Iris pigment epithelial cell (primary cell): ENCODE measurements at regions not wholly inside any gene's neighbourhood (a gene's known extent, or its start where the extent isn't known, plus 50 kb on each side); places are given as distances from the start of the nearest gene placed in this dataset.

ENCODE experiments used
- DNase-seq: peaks from one replicate; pipeline ENCODE4 v3.0.0-alpha.2; 2011; ENCODE audit warnings: low read depth

DNA sequence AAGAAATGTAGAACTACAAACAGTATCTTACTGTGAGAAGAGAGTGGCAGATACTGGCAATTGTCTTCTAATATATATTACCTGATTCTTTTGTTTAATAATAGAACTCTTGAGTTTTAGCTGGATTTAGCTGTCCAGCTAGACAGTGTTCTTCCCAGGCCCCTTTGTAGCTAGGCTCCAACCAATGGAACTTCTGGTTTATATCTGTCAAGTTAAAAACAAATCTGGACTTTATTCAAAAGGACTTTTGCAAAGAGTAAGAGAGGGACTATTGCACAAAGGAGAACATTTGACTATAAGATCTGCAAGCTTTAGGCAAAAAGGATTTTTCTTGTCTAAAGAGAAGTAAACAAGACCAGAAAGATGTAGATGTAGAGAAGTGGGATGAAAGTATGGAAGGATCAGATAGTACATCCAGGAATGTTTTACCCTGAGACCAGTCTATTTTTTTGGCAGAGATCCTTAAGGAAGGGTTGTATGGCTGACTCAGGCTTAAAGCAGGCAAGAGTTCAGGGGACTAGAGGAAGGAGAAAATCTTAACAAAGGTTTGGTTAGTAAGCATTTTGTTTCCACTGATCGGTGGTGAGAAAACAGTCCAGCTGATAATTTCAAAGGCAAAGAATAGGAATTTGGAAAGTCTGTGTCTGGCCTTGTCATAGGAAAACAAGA, 111.1 kb upstream of the PLEKHA5 start:
- peak; percentile 57 for DNase-seq

DNA sequence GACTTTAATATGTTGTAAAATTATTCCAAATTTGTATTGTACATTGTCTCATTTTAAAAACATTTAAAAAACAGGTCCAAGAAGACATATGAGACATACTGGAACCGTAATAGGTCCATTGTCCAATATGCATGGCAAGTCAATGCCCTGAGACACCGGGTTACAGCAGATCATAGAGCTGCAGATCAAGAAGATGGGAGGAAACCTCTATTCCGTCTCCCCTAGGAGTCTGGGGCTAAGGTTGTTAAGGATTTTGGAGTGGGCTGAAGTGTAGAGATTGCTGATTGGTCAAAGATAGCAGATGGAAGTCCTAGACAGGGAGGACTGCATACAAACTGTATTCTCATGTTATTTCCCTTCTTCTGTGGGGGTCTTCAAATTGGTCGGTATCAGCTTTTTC, 108.3 kb upstream of the PLEKHA5 start:
- no peak for DNase-seq

- peak; percentile 23 for DNase-seq
Measured at GRCh38 chr12:19021646-19022045, 107.9 kb upstream of the PLEKHA5 start.

- no peak for DNase-seq
Measured at GRCh38 chr12:19025582-19025981, 104.0 kb upstream of the PLEKHA5 start.

GRCh38 chr12:19026034-19026433, 103.5 kb upstream of the PLEKHA5 start:
- DNase-seq: no peak

GRCh38 chr12:19026614-19027488, 102.7 kb upstream of the PLEKHA5 start:
- DNase-seq: no peak

DNA sequence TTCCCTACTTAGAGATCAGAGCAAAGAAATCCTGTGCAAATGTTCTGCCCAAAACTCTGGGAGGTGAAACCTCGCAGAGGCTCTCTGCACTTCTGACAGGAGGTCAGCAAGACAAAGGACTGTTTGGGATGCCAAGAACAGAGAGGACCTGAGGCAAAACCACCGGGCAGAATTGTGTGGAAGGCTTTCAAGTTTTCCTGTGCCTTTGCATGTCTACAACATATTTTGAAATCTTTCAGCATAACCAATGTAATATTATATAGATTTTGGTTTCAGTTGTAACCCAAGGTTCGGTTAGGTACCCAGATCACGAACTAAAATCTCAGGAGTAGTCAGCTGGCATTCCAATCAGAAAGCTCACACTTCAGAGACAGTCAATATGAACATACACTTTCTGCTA, 99.4 kb upstream of the PLEKHA5 start:
- no peak for DNase-seq

GRCh38 chr12:19030603-19031002, 98.9 kb upstream of the PLEKHA5 start:
- no peak for DNase-seq

DNA sequence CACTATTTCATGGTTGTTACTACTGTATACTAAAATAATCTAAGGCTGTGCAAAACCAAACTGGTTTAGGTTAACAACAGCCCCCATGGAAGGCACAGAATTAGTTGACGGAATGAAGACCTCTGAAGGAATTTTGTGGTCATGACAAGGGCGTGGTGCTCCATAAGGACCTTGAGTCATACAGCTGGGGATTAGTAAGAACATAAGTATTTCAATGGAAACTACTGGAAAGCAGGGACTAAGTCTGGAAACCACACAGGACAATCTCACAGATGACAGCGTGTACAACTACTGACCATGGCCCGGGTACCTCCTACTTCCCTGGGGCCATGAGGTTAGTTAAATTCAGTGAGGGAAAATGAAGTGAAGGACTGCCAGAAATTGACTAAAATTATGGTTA, 98.5 kb upstream of the PLEKHA5 start:
- DNase-seq: peak; percentile 59

DNA sequence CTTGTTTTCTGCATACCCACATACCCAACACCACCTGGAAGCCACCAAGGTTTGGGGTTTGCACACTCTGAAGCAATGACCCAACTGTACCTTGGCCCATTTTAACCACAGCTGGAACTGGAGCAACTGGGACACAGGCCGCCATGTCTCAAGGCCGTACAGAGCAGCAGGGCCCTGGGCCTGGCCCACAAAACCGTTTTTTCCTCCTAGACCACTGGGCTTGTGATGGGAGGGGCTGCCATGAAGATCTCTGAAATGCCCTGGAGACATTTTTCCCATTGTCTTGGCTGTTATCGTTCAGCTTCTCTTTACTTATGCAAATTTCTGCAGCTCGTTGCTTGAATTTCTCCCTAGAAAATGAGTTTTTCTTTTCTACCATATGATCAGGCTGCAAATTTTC, 96.7 kb upstream of the PLEKHA5 start:
- no peak for DNase-seq

DNA sequence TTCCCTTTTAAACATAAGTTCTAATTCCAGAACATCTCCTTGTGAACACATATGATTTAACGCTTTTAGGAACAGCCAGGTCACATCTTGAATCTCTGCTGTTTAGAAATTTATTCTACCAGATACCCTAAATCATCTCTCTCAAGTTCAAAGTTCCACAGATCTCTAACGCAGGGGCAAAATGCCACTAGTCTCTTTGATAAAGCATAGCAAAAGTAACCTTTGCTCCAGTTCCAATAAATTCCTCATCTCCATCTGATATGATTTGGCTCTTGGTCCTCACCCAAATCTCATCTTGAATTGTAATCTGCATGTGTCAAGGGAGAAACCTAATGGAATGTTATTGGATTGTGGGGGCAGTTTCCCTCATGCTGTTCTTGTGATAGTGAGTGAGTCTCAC, 96.3 kb upstream of the PLEKHA5 start:
- DNase-seq: no peak

- no peak for DNase-seq
Measured at GRCh38 chr12:19034937-19035336, 94.6 kb upstream of the PLEKHA5 start.

DNA sequence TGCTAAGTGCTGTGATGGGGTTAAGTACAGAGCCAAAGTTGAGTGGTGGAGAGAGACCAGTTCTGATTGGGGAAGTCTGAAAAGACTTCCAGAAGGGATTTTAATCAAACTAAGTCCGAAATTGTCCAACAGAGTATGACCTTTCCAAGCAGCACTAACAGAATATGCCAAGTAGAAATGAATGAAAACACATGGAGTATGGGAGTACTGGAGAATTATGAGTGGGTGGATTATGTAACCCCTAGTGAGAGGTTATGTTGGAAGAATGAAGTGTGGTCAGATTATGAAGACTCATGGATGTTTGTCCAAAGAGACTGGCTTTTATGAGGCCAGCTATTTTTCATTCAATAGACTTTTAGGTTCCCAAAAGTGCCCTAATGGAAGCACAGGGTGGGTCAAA, 94.0 kb upstream of the PLEKHA5 start:
- DNase-seq: peak; percentile 28

GRCh38 chr12:19036673-19037357, 92.7 kb upstream of the PLEKHA5 start:
- DNase-seq: no peak

DNA sequence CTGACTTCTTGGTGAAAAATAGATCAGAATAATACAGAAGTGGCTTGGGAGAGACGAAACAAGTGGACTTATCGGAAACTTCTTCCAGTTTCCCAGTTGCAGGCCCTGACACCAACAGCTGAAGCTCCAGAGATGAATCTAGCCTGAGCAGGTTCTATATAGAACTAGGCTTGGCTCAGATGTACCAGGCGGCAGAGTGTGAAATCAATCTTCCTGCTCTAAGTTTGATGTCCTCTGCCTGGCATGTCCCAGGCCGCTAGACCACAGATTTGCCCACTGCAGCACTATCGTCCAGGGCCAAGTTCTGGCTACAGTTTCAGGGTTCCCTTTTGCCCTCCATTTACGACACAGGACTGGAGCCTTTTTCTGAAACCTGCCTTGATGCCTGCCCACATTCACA, 91.3 kb upstream of the PLEKHA5 start:
- DNase-seq: no peak

DNA sequence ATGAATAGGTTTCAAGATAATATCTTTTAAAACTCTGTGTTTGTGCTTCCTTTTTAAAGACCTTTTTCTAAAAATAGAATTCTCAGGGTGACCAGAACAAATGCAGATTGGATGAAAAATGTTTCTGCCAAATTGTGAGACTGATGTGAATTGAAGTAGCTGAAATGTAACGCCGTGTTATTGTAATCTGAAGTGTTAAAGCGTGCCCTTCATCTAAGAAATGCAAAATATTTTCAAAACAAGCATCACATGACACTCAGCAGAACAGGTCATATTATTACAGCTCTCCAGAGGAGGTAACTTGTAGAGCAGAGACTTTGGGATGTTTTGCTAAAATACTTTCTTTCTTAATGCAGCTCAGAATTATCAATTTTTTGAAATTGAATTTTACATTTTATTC, 90.0 kb upstream of the PLEKHA5 start:
- DNase-seq: no peak

GRCh38 chr12:19042221-19042620, 87.3 kb upstream of the PLEKHA5 start:
- DNase-seq: no peak

DNA sequence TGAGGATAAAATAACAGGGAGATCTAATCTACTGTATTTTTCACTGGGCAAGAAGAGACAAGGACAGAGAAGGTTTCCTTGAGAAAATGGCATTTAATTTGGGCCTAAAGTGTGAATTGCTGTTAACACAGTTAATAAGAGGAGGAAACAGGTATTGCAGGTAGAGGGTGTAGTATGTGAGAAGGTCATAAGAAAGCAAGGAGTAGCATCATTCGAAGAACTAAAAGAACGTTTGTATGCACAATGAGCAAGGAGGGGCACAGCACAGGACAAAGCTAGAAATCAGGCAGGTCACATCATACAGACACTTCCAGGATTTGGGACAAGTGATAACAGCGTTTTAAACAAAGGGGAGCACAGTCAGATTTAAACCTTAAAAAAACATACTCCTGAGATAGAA, 85.1 kb upstream of the PLEKHA5 start:
- no peak for DNase-seq

DNA sequence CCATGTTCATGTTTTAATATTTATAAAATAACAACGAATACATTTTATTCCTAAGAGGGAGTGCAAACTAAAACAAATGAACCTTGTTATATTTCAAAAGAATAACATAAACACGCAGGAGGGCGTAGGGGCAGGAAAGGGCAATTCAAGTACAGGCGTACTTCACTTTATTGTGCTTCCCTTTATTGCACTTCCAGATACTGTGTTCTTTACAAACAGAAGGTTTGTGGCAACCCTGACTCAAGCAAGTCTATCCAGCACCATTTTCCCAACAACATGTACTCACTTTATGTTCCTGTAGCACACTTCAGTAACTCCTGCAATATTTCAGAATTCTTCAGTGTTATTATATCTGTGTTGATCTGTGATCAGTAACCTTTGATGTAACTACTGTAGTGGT, 84.6 kb upstream of the PLEKHA5 start:
- DNase-seq: no peak

DNA sequence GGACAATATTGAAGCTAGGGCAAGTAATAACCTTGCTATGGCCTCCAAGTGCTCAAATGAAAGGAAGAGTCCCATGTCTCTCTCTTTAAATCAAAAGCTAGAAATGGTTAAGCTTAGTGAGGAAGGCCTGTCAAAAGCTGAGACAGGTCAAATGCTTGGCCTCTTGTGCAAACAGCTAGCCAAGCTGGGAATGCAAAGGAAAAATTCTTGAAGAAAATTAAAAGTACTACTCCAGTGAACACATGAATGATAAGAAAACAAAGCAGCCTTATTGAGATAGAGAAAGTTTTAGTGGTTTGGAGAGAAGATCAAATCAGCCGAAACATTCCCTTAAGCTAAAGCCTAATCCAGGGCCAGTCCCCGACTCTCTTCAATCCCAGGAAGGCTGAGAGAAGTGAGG, 84.1 kb upstream of the PLEKHA5 start:
- peak; percentile 12 for DNase-seq

- DNase-seq: no peak
Measured at GRCh38 chr12:19048943-19049342, 80.6 kb upstream of the PLEKHA5 start.

DNA sequence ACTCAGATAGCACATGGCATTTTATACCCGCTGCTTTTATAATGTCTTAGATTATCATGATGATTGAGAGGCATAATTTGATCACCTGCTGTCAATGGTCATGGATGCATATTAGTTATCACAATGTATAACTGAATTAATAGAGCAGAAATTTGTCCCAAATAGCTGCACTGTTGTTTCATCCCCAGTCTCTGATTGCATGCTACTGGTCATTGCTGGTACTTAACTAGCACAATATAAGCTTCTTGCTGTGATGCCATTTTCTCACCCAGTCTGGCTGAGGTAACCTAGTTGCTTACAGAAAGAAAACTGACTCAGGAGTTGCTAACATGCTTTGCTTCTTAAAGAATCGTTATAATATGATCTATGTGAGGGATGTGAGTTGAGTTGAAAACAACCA, 76.8 kb upstream of the PLEKHA5 start:
- no peak for DNase-seq

DNA sequence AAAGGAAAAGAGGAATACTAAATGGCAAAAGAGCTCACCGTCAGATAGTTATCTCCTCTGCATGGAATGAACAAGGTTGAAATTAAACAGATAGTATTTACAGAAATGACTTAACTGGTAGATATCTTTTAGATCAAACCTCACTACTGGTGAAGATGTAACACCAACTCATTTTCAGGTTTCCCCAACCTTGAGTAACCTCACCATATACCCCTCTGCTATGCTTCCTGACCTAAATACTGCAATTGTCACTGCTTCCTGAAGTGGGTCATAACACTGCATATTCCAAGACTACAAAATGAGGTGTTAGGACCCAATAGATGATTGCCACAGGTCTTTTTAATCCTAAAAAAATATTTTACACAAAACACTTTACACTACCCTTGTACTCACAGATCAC, 76.3 kb upstream of the PLEKHA5 start:
- no peak for DNase-seq
